SKM-1 treated with dmso at 0.1 percent for 144 hours (cell line): ENCODE measurements at regions not wholly inside any gene's neighbourhood (a gene's known extent, or its start where the extent isn't known, plus 50 kb on each side); places are given as distances from the start of the nearest gene placed in this dataset.
"Not testable (repeated sequence)": the region's sequence is repeated elsewhere in the genome, so short reads cannot be mapped to it uniquely, and the experiment has no call there.

Experiments used
- DNase-seq: peaks from one replicate; lab custom pipeline; 2025; ENCODE audit not compliant: unreplicated experiment; lab: John Stamatoyannopoulos, UW

GRCh38 chr4:66568001-66568400, 897.7 kb upstream of the EPHA5 start:
- no peak for DNase-seq

- no peak for DNase-seq
These were observed 897.3 kb upstream of the EPHA5 start for GRCh38 chr4:66567551-66567950.

GRCh38 chr4:66565801-66566200, 895.5 kb upstream of the EPHA5 start:
- no peak for DNase-seq

- no peak for DNase-seq
These were observed 894.8 kb upstream of the EPHA5 start for GRCh38 chr4:66564901-66565651.

- DNase-seq, result no peak
These were observed 892.1 kb upstream of the EPHA5 start for GRCh38 chr4:66562276-66562806.

- DNase-seq, result not testable (repeated sequence)
These were observed 891.3 kb upstream of the EPHA5 start for GRCh38 chr4:66561465-66562053.

GRCh38 chr4:66558651-66559050, 888.4 kb upstream of the EPHA5 start:
- no peak for DNase-seq

GRCh38 chr4:66556651-66557278, 886.5 kb upstream of the EPHA5 start:
- no peak for DNase-seq

GRCh38 chr4:66555301-66555700, 885.0 kb upstream of the EPHA5 start:
- DNase-seq, result no peak

- no peak for DNase-seq
These were observed 884.5 kb upstream of the EPHA5 start for GRCh38 chr4:66554826-66555225.

GRCh38 chr4:66545301-66545700, 875.0 kb upstream of the EPHA5 start:
- not testable (repeated sequence) for DNase-seq

- no peak for DNase-seq
These were observed 874.0 kb upstream of the EPHA5 start for GRCh38 chr4:66544281-66544680.

GRCh38 chr4:66539745-66540144, 869.5 kb upstream of the EPHA5 start:
- DNase-seq, result no peak

GRCh38 chr4:66524781-66525180, 854.5 kb upstream of the EPHA5 start:
- DNase-seq, result no peak

GRCh38 chr4:66522244-66522643, 852.0 kb upstream of the EPHA5 start:
- DNase-seq, result no peak

- DNase-seq, result no peak
These were observed 846.7 kb upstream of the EPHA5 start for GRCh38 chr4:66516940-66517339.

GRCh38 chr4:66506985-66507384, 836.7 kb upstream of the EPHA5 start:
- no peak for DNase-seq

GRCh38 chr4:66501997-66502396, 831.7 kb upstream of the EPHA5 start:
- no peak for DNase-seq

- no peak for DNase-seq
These were observed 820.4 kb upstream of the EPHA5 start for GRCh38 chr4:66490729-66491128.

- no peak for DNase-seq
These were observed 819.6 kb upstream of the EPHA5 start for GRCh38 chr4:66489783-66490452.

- DNase-seq, result no peak
These were observed 819.1 kb upstream of the EPHA5 start for GRCh38 chr4:66489370-66489769.

GRCh38 chr4:66486068-66486467, 815.8 kb upstream of the EPHA5 start:
- no peak for DNase-seq
